Vagina (tissue), 2 donors: ENCODE measurements at regions not wholly inside any gene's neighbourhood (a gene's known extent, or its start where the extent isn't known, plus 50 kb on each side); places are given as distances from the start of the nearest gene placed in this dataset.

ENCODE experiments used
- DNase-seq, 2 donors: peaks; one replicate each; pipeline ENCODE4 v3.0.0-alpha.2; 2017; ENCODE audit errors: extremely low spot score in 2 of 2
- H3K27ac ChIP-seq: fragments of 200-600 bp; sonication (generic); one replicate; pipeline ENCODE4 v1.5.1; 2019
- H3K27me3 ChIP-seq: fragments of 200-600 bp; sonication (generic); one replicate; pipeline ENCODE4 v1.5.1; 2019
- H3K36me3 ChIP-seq, 2 donors: fragments of 200-600 bp; sonication (generic); one replicate each; pipeline ENCODE4 v1.5.1; 2017 to 2019
- H3K4me1 ChIP-seq: fragments of 200-600 bp; sonication (generic); one replicate; pipeline ENCODE4 v1.5.1; 2019
- H3K4me3 ChIP-seq, 2 donors: fragments of 200-600 bp; sonication (generic); 1 replicate in 1 of 2; 2 replicates in 1 of 2; pipeline ENCODE4 v1.5.1; 2016 to 2019
- H3K9me3 ChIP-seq: fragments of 200-600 bp; sonication (generic); one replicate; pipeline ENCODE4 v1.5.1; 2019
- CTCF ChIP-seq, 3 experiments: fragments of 450-650 bp in 2 of 3; fragments of 200-600 bp in 1 of 3; sonication (generic) in 1 of 3; IDR thresholded peaks; one replicate each; pipeline ENCODE4 v1.5.1; 2017 to 2019; ENCODE audit warnings: antibody characterized with exemption in 3 of 3, mild to moderate bottlenecking in 2 of 3, moderate library complexity in 2 of 3
- POLR2A ChIP-seq, 2 donors: fragments of 450-650 bp; IDR thresholded peaks; one replicate each; pipeline ENCODE4 v1.6.1; 2017; ENCODE audit warnings: antibody characterized with exemption in 2 of 2, mild to moderate bottlenecking in 2 of 2, moderate library complexity in 2 of 2
- POLR2AphosphoS5 ChIP-seq, 2 donors: sonication (generic); formaldehyde crosslinking; IDR thresholded peaks; one replicate each; pipeline ENCODE4 v1.9.0; 2017; ENCODE audit warnings: antibody characterized with exemption in 2 of 2, mild to moderate bottlenecking in 2 of 2, low read depth in 1 of 2; ENCODE audit not compliant: insufficient read depth in 1 of 2
- intact Hi-C: fragments of 100-400 bp; cut with DNase I; formaldehyde crosslinking; loops from one replicate; pipeline ENCODE4 v1.15.1; 2023

- no peaks in the 10 kb centered on the region for H3K36me3 ChIP-seq
- intact Hi-C loops: no loop called here
Observed at GRCh38 chr3:95462161-95462560, 1352.2 kb upstream of the EPHA6 start.

GRCh38 chr3:95464346-95464745, 1350.0 kb upstream of the EPHA6 start:
- H3K4me3 ChIP-seq: no peak overlapping the region
- no peak for DNase-seq
- H3K36me3 ChIP-seq: no peaks in the 10 kb centered on the region
- intact Hi-C loops: no loop called here
- no peaks in the 10 kb centered on the region for H3K9me3 ChIP-seq
- no peaks in the 10 kb centered on the region for H3K4me1 ChIP-seq
- no peak overlapping the region for H3K27ac ChIP-seq
- H3K27me3 ChIP-seq: no peaks in the 10 kb centered on the region
- TF ChIP-seq POLR2AphosphoS5 (IDR thresholded peaks at IDR 0.05; ENCODE audit: insufficient read depth in 1 of 2, low read depth in 1 of 2) (no peak), CTCF (IDR thresholded peaks at IDR 0.05) (no peak), POLR2A (IDR thresholded peaks at IDR 0.05) (no peak)

More at GRCh38 chr3:95462161-95462560, 1352.2 kb upstream of the EPHA6 start:
- Histone ChIP-seq H3K4me1 (no peaks in the 10 kb centered on the region), H3K9me3 (no peaks in the 10 kb centered on the region), H3K27me3 (no peaks in the 10 kb centered on the region), H3K4me3 (no peak overlapping the region), H3K27ac (no peak overlapping the region)
- TF ChIP-seq POLR2A (IDR thresholded peaks at IDR 0.05): no peak
- no peak for TF ChIP-seq POLR2AphosphoS5 (IDR thresholded peaks at IDR 0.05; ENCODE audit: insufficient read depth in 1 of 2, low read depth in 1 of 2)
- no peak for TF ChIP-seq CTCF (IDR thresholded peaks at IDR 0.05)
- DNase-seq: no peak

GRCh38 chr3:95468331-95468730, 1346.1 kb upstream of the EPHA6 start:
- Histone ChIP-seq H3K4me1 (no peaks in the 10 kb centered on the region), H3K27me3 (no peaks in the 10 kb centered on the region), H3K9me3 (no peaks in the 10 kb centered on the region), H3K4me3 (no peak overlapping the region), H3K27ac (no peak overlapping the region), H3K36me3 (no peaks in the 10 kb centered on the region)
- intact Hi-C loops: no loop called here
- no peak for DNase-seq
- no peak for TF ChIP-seq POLR2AphosphoS5 (IDR thresholded peaks at IDR 0.05; ENCODE audit: insufficient read depth in 1 of 2, low read depth in 1 of 2)
- no peak for TF ChIP-seq CTCF (IDR thresholded peaks at IDR 0.05)
- no peak for TF ChIP-seq POLR2A (IDR thresholded peaks at IDR 0.05)

- no peaks in the 10 kb centered on the region for H3K27me3 ChIP-seq
- no peaks in the 10 kb centered on the region for H3K36me3 ChIP-seq
- no peaks in the 10 kb centered on the region for H3K4me1 ChIP-seq
- H3K27ac ChIP-seq: no peak overlapping the region
- no peaks in the 10 kb centered on the region for H3K9me3 ChIP-seq
- TF ChIP-seq CTCF (IDR thresholded peaks at IDR 0.05) (no peak), POLR2A (IDR thresholded peaks at IDR 0.05) (no peak), POLR2AphosphoS5 (IDR thresholded peaks at IDR 0.05; ENCODE audit: insufficient read depth in 1 of 2, low read depth in 1 of 2) (no peak)
- no peak for DNase-seq
- no peak overlapping the region for H3K4me3 ChIP-seq
- intact Hi-C loops: no loop called here
Observed at GRCh38 chr3:95474338-95474737, 1340.1 kb upstream of the EPHA6 start.

- Histone ChIP-seq H3K27ac (no peak overlapping the region), H3K27me3 (no peaks in the 10 kb centered on the region), H3K4me3 (no peak overlapping the region), H3K4me1 (no peaks in the 10 kb centered on the region), H3K9me3 (no peaks in the 10 kb centered on the region), H3K36me3 (no peaks in the 10 kb centered on the region)
- intact Hi-C loops: no loop called here
- DNase-seq: no peak
- TF ChIP-seq POLR2AphosphoS5 (IDR thresholded peaks at IDR 0.05; ENCODE audit: insufficient read depth in 1 of 2, low read depth in 1 of 2): no peak
Observed at GRCh38 chr3:95476534-95476933, 1337.9 kb upstream of the EPHA6 start.

GRCh38 chr3:95506174-95506573, 1308.2 kb upstream of the EPHA6 start:
- TF ChIP-seq POLR2AphosphoS5 (IDR thresholded peaks at IDR 0.05; ENCODE audit: insufficient read depth in 1 of 2, low read depth in 1 of 2) (no peak), POLR2A (IDR thresholded peaks at IDR 0.05) (no peak)
- Histone ChIP-seq H3K9me3 (no peaks in the 10 kb centered on the region), H3K4me3 (no peak overlapping the region), H3K36me3 (no peaks in the 10 kb centered on the region), H3K27ac (no peak overlapping the region), H3K27me3 (no peaks in the 10 kb centered on the region), H3K4me1 (no peaks in the 10 kb centered on the region)
- DNase-seq: no peak
- intact Hi-C loops: no loop called here
